IPS DF 4.7 (cell line): ENCODE measurements at regions not wholly inside any gene's neighbourhood (a gene's known extent, or its start where the extent isn't known, plus 50 kb on each side); places are given as distances from the start of the nearest gene placed in this dataset.

Experiments used
- DNase-seq: peaks from one replicate; pipeline ENCODE4 v3.0.0-alpha.2; 2013; ENCODE audit warnings: low spot score; ENCODE audit errors: extremely low read depth

- no peak for DNase-seq
Observed at GRCh38 chr22:34135749-34136148, 215.5 kb upstream of the LARGE1 start.

DNA sequence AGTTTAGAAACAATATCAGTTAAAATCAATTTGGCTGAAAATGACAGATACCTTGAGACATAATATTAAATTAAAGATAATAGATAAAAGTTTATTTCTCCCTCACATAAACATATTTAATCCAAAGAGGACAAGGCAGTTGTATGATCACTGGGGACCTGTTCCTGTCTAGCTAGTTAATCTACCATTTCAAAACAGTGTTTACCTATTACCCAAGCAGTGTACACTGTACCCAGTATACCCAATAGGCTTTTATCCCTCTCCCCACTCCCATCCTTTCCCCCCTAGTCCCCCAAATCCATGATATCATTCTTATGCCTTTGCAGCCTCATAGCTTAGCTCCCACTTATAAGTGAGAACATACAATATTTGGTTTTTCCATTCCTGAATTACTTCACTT is 229.7 kb upstream of the LARGE1 start:
- no peak for DNase-seq

GRCh38 chr22:34159491-34159890 is 239.2 kb upstream of the LARGE1 start:
- no peak for DNase-seq

GRCh38 chr22:34160141-34160783 is 240.0 kb upstream of the LARGE1 start:
- peak; percentile 16 for DNase-seq

GRCh38 chr22:34161431-34162123 is 241.3 kb upstream of the LARGE1 start:
- no peak for DNase-seq

- DNase-seq: no peak
Observed at GRCh38 chr22:34198976-34199375, 278.7 kb upstream of the LARGE1 start.

- DNase-seq: no peak
Observed at GRCh38 chr22:34210301-34210700, 290.0 kb upstream of the LARGE1 start.

- no peak for DNase-seq
Observed at GRCh38 chr22:34214372-34214771, 294.1 kb upstream of the LARGE1 start.

GRCh38 chr22:34225278-34225677 is 305.0 kb upstream of the LARGE1 start:
- DNase-seq: no peak

- no peak for DNase-seq
Observed at GRCh38 chr22:34236527-34236926, 316.3 kb upstream of the LARGE1 start.

GRCh38 chr22:34239421-34239820 is 319.1 kb upstream of the LARGE1 start:
- DNase-seq: no peak

- no peak for DNase-seq
Observed at GRCh38 chr22:34243023-34243422, 322.7 kb upstream of the LARGE1 start.

GRCh38 chr22:34255042-34255441 is 334.8 kb upstream of the LARGE1 start:
- DNase-seq: no peak

DNA sequence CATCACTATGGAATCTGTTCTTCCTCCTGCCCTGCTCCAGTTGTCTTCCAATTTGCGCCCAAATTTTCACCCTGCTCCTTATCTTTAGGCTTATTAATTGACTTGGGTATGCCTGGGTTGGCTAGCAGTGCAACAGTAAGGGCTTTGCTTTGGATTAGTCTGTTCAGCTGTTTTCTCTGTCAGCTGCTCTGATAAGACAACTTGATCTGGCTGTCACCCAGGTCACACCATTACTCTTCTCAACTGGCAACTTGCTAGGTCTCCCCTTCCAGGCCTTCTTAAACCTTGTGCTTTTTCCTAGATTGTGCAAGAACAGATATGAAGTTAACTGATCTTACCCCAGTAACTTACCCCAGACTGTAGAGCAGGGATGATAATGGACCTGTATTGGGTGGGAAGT is 357.8 kb upstream of the LARGE1 start:
- DNase-seq: no peak

DNA sequence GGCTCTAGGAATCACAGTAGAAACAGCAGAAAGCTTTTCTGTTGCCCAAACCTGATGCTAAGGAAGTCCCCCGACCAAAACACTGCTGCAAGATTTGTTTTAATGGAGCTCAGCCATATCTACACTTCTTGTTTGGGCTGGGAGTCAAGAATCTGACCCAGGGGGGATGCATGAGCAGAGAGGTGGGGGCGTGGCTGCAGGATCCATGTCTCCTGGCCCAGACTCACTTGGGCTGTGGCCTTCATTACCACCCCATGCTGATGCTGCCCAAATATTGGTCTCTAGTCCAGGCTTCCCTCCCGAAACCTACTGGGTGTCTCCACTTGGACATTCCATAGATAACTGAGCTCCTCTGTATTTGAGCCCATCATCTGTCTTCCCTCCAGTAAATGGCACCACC is 361.5 kb upstream of the LARGE1 start:
- DNase-seq: no peak

- no peak for DNase-seq
Observed at GRCh38 chr22:34283844-34284243, 363.6 kb upstream of the LARGE1 start.

- DNase-seq: no peak
Observed at GRCh38 chr22:34293324-34293723, 373.0 kb upstream of the LARGE1 start.

DNA sequence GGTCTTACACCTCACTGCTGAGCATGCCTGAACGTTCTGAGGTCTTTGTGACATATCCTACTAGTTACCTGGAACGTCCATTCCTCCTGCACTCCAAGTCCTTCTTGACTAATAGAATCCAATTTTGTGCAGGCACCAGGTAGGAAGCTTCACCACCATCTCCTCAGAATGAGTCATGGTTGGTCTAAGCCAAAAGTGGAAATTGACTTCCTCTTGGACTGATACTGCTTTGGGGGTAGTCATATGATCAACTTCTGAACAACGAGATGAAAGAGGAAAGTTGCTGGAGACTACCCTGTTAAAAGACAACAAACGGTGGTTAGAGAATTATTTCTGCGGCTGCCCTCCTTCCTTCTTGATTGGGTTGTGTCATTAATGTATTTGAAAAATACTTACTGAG is 374.2 kb upstream of the LARGE1 start:
- no peak for DNase-seq

DNA sequence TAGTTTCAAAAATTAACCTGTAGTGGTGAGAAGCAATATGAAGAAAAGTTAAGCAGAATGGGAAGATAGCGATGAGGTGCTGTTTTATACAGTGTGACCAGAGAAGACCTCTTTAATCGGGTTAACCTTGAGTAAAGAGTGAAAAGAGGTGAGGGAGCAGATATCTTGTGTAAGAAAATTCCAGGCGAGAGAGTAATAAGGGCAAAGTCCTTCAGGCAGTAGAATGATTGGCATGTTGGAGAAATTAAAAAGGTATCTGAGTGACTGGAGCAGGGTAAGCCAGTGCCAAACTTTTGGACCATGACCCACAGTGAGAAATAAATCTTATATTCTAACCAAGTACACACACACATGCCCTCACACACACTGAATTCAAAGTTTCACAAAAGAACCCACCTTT is 374.7 kb upstream of the LARGE1 start:
- DNase-seq: no peak

DNA sequence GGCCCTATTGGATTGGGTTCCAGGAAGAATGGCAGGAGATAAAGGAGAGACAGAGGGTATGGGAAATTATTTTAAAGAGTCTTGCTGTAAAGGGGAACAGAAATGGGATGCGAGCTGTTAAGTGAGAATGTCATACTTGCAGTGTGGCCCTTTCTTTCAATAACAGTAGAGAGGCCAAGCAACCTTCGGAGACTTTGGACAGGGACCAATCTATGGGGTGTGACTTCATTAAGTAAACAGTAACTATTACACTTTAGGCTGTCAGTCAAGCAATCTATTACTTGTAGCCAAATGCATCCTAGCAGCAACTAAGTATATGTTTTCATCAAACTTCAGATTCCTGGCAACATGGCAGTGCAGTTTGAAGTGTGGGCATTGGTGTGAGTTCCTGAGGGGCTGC is 376.2 kb upstream of the LARGE1 start:
- DNase-seq: no peak

DNA sequence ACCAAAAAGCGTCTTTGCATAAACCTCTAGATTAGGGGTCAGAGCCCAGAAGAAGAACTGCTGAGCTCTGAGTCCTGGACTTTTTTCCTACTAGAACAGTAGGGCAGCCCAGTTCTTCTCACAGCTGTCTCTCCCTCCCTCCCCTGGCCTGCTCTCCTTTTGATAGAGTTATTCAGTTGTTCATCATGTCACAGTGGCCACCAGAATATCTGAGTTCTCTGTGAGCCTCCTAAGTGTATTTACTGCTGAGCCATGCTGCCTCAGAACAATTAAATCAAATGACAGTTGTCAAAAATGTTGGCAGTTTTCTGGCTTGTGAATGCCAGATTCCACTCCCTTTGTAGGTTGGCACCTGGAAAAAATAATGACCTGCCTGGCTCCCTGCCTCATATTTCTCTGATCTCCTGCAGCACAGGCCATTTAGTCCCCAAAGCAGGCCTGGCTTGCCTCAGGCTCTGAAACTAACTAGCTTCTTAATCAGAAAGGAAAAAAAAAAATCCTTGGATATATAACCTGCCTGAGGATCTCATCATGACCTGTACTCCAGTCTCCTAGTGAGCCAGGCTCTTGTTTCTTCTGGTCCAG is 377.4 kb upstream of the LARGE1 start:
- DNase-seq: no peak

DNA sequence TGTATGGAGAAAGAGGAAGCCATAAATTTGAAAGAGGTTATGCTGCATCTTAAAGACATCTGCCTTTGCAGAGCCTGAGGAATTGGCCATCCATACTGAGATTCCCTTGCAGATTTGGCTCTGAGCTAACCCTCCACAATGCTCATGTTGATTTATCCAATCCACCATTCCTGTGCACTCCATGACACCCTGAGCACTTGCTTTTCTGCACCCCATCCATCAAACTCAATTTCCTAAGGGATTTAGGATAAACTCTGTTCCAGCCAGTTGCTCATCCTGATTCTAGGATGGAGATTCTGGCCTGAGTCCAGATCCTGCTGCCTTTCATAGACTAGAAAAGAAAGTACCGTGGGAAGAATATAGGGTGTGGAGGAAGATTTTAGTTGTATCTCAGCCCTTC is 379.2 kb upstream of the LARGE1 start:
- no peak for DNase-seq

DNA sequence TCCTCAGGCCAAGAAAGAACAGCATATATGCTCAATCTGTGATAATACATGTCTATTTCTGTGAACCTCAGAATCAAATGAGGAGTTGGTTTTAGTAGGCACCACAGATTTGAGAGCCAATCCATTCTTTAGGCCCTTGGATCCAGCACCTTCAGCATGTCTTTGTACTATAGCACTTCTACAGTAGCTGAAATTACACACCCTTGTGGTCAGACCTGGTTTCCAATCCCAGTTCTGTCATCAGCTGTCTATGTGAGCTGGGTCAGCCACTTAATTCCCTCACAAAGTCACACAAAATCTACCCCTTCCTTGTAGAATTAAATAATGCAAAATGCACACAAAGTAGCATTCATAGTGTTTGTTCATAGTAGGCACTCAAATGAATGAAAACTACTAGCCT is 381.3 kb upstream of the LARGE1 start:
- no peak for DNase-seq
